ENCODE measurements at regions not wholly inside any gene's neighbourhood (a gene's known extent, or its start where the extent isn't known, plus 50 kb on each side); places are given as distances from the start of the nearest gene placed in this dataset.

GRCh38 chr2:19541884-19542283, 183.5 kb upstream of the OSR1 start:
- Histone ChIP-seq H3K4me3 (no peak overlapping the region), H3K9me3 (no peaks in the 10 kb centered on the region), H3K36me3 (no peaks in the 10 kb centered on the region), H3K4me1 (peaks cover 0 to 18% (median 2%) of the 10 kb centered on the region in 4 donors), H3K27me3 (no peaks in the 10 kb centered on the region), H3K27ac (no peak overlapping the region)
- TF ChIP-seq EP300 (IDR thresholded peaks at IDR 0.05) = no peak
- WGBS, 2 donors = 86 to 88% methylated on average over 4 of the region's 4 CpGs
- DNase-seq (ENCODE audit: low spot score in 2 of 2) = no peak

- H3K27ac ChIP-seq = peak overlapping the region in 1 of 4 donors; percentile 11
Measured at GRCh38 chr2:19540739-19541525, 182.5 kb upstream of the OSR1 start.

GRCh38 chr2:19538411-19538963, 180.1 kb upstream of the OSR1 start:
- Histone ChIP-seq H3K9me3 (no peaks in the 10 kb centered on the region), H3K27me3 (no peaks in the 10 kb centered on the region), H3K4me1 (peaks cover 0 to 15% (median under 1%) of the 10 kb centered on the region in 4 donors), H3K4me3 (no peak overlapping the region), H3K36me3 (no peaks in the 10 kb centered on the region), H3K27ac (peak overlapping the region in 1 of 4 donors; percentile 48)
- TF ChIP-seq POLR2A (IDR thresholded peaks at IDR 0.05) = no peak
- TF ChIP-seq CTCF (IDR thresholded peaks at IDR 0.05) = no peak
- peak in 1 of 2 donors; percentile 28 for TF ChIP-seq EP300 (IDR thresholded peaks at IDR 0.05)
- peak in 1 of 2 donors; percentile 20 for DNase-seq (ENCODE audit: low spot score in 2 of 2)
- WGBS, 2 donors = 64% methylated on average over 7 of the region's 7 CpGs

More at GRCh38 chr2:19540739-19541525, 182.5 kb upstream of the OSR1 start:
- Histone ChIP-seq H3K4me1 (peaks cover 0 to 18% (median 2%) of the 10 kb centered on the region in 4 donors), H3K9me3 (no peaks in the 10 kb centered on the region), H3K4me3 (no peak overlapping the region), H3K27me3 (no peaks in the 10 kb centered on the region), H3K36me3 (no peaks in the 10 kb centered on the region)
- TF ChIP-seq EP300 (IDR thresholded peaks at IDR 0.05) (peak in 1 of 2 donors; percentile 53), POLR2A (IDR thresholded peaks at IDR 0.05) (no peak), CTCF (IDR thresholded peaks at IDR 0.05) (no peak)
- 64 to 68% methylated on average over 7 of the region's 7 CpGs for WGBS, 2 donors
- peak in 1 of 2 donors; percentile 14 for DNase-seq (ENCODE audit: low spot score in 2 of 2)

- Histone ChIP-seq H3K27me3 (no peaks in the 10 kb centered on the region), H3K4me3 (no peak overlapping the region), H3K9me3 (no peaks in the 10 kb centered on the region), H3K27ac (no peak overlapping the region), H3K36me3 (no peaks in the 10 kb centered on the region), H3K4me1 (peaks cover 0 to under 1% (median 0%) of the 10 kb centered on the region in 4 donors)
- WGBS, 2 donors = 66 to 86% methylated on average over 3 of the region's 3 CpGs
- DNase-seq (ENCODE audit: low spot score in 2 of 2) = no peak
- no peak for TF ChIP-seq EP300 (IDR thresholded peaks at IDR 0.05)
- no peak for TF ChIP-seq CTCF (IDR thresholded peaks at IDR 0.05)
- no peak for TF ChIP-seq POLR2A (IDR thresholded peaks at IDR 0.05)
Measured at GRCh38 chr2:19536136-19536535, 177.7 kb upstream of the OSR1 start.

GRCh38 chr2:19532547-19533196, 174.2 kb upstream of the OSR1 start:
- Histone ChIP-seq H3K27me3 (no peaks in the 10 kb centered on the region), H3K9me3 (no peaks in the 10 kb centered on the region), H3K4me1 (no peaks in the 10 kb centered on the region), H3K27ac (no peak overlapping the region), H3K4me3 (no peak overlapping the region), H3K36me3 (no peaks in the 10 kb centered on the region)
- no peak for DNase-seq (ENCODE audit: low spot score in 2 of 2)
- WGBS, 2 donors = 90 to 100% methylated on average over 1 of the region's 1 CpG
- no peak for TF ChIP-seq CTCF (IDR thresholded peaks at IDR 0.05)
- no peak for TF ChIP-seq POLR2A (IDR thresholded peaks at IDR 0.05)
